ENCODE measurements at regions not wholly inside any gene's neighbourhood (a gene's known extent, or its start where the extent isn't known, plus 50 kb on each side); places are given as distances from the start of the nearest gene placed in this dataset.
"Not testable (repeated sequence)": the region's sequence is repeated elsewhere in the genome, so short reads cannot be mapped to it uniquely, and the experiment has no call there.

GRCh38 chr16:60110531-60110930 is 1376.4 kb upstream of the GOT2 start:
- Mint-ChIP-seq H3K27ac (no peak overlapping the region), H3K4me3 (no peak overlapping the region), H3K4me1 (ENCODE audit: low read depth in 2 of 2) (no peaks in the 10 kb centered on the region), H3K36me3 (ENCODE audit: insufficient read depth) (no peaks in the 10 kb centered on the region), H3K9me3 (peaks cover 10 to 19% of the 10 kb centered on the region in 2 donors), H3K27me3 (no peaks in the 10 kb centered on the region)
- ATAC-seq (replicated peaks), result no peak
- DNase-seq, result no peak

- no peak for DNase-seq
These were observed 1373.8 kb upstream of the GOT2 start for GRCh38 chr16:60107871-60108270.

GRCh38 chr16:60107437-60107836 is 1373.3 kb upstream of the GOT2 start:
- no peak overlapping the region for H3K4me3 Mint-ChIP-seq
- H3K4me1 Mint-ChIP-seq (ENCODE audit: low read depth in 2 of 2), result no peaks in the 10 kb centered on the region
- H3K27me3 Mint-ChIP-seq, result no peaks in the 10 kb centered on the region
- H3K36me3 Mint-ChIP-seq (ENCODE audit: insufficient read depth), result no peaks in the 10 kb centered on the region
- ATAC-seq (replicated peaks) (no peak), DNase-seq (no peak)
- peaks cover 4 to 22% of the 10 kb centered on the region in 2 donors for H3K9me3 Mint-ChIP-seq
- H3K27ac Mint-ChIP-seq, result no peak overlapping the region

More at GRCh38 chr16:60107871-60108270, 1373.8 kb upstream of the GOT2 start:
- Mint-ChIP-seq H3K27ac (no peak overlapping the region), H3K4me1 (ENCODE audit: low read depth in 2 of 2) (no peaks in the 10 kb centered on the region), H3K27me3 (no peaks in the 10 kb centered on the region), H3K36me3 (ENCODE audit: insufficient read depth) (no peaks in the 10 kb centered on the region), H3K4me3 (no peak overlapping the region), H3K9me3 (peaks cover 9 to 25% of the 10 kb centered on the region in 2 donors)
- no peak for ATAC-seq (replicated peaks)

GRCh38 chr16:60100371-60100770 is 1366.3 kb upstream of the GOT2 start:
- DNase-seq, result no peak
- peaks cover 17 to 23% of the 10 kb centered on the region in 2 donors for H3K9me3 Mint-ChIP-seq
- no peaks in the 10 kb centered on the region for H3K4me1 Mint-ChIP-seq (ENCODE audit: low read depth in 2 of 2)
- H3K27ac Mint-ChIP-seq, result no peak overlapping the region
- ATAC-seq (replicated peaks), result no peak
- H3K27me3 Mint-ChIP-seq, result no peaks in the 10 kb centered on the region
- no peak overlapping the region for H3K4me3 Mint-ChIP-seq
- no peaks in the 10 kb centered on the region for H3K36me3 Mint-ChIP-seq (ENCODE audit: insufficient read depth)

GRCh38 chr16:60091529-60091928 is 1357.4 kb upstream of the GOT2 start:
- Mint-ChIP-seq H3K4me3 (no peak overlapping the region), H3K27me3 (no peaks in the 10 kb centered on the region), H3K9me3 (peaks cover 4 to 7% of the 10 kb centered on the region in 2 donors), H3K36me3 (ENCODE audit: insufficient read depth) (no peaks in the 10 kb centered on the region), H3K4me1 (ENCODE audit: low read depth in 2 of 2) (no peaks in the 10 kb centered on the region), H3K27ac (no peak overlapping the region)
- DNase-seq (no peak), ATAC-seq (replicated peaks) (no peak)

GRCh38 chr16:60091071-60091470 is 1357.0 kb upstream of the GOT2 start:
- DNase-seq (no peak), ATAC-seq (replicated peaks) (no peak)
- no peaks in the 10 kb centered on the region for H3K27me3 Mint-ChIP-seq
- H3K36me3 Mint-ChIP-seq (ENCODE audit: insufficient read depth), result no peaks in the 10 kb centered on the region
- H3K9me3 Mint-ChIP-seq, result peaks cover 6 to 7% of the 10 kb centered on the region in 2 donors
- H3K27ac Mint-ChIP-seq, result no peak overlapping the region
- no peaks in the 10 kb centered on the region for H3K4me1 Mint-ChIP-seq (ENCODE audit: low read depth in 2 of 2)
- H3K4me3 Mint-ChIP-seq, result no peak overlapping the region

GRCh38 chr16:60087530-60087929 is 1353.4 kb upstream of the GOT2 start:
- no peak overlapping the region for H3K4me3 Mint-ChIP-seq

GRCh38 chr16:60078819-60079218 is 1344.7 kb upstream of the GOT2 start:
- not testable (repeated sequence) for H3K4me3 Mint-ChIP-seq; H3K4me1 Mint-ChIP-seq (ENCODE audit: low read depth in 2 of 2)

More at GRCh38 chr16:60087530-60087929, 1353.4 kb upstream of the GOT2 start:
- no peaks in the 10 kb centered on the region for H3K27me3 Mint-ChIP-seq
- ATAC-seq (replicated peaks) (no peak), DNase-seq (no peak)
- H3K4me1 Mint-ChIP-seq (ENCODE audit: low read depth in 2 of 2), result no peaks in the 10 kb centered on the region
- H3K36me3 Mint-ChIP-seq (ENCODE audit: insufficient read depth), result no peaks in the 10 kb centered on the region
- peaks cover 7 to 18% of the 10 kb centered on the region in 2 donors for H3K9me3 Mint-ChIP-seq
- H3K27ac Mint-ChIP-seq, result no peak overlapping the region

GRCh38 chr16:60077861-60078260 is 1343.7 kb upstream of the GOT2 start:
- Mint-ChIP-seq H3K9me3 (peaks cover 26 to 35% of the 10 kb centered on the region in 2 donors), H3K27me3 (no peaks in the 10 kb centered on the region), H3K4me3 (no peak overlapping the region), H3K4me1 (ENCODE audit: low read depth in 2 of 2) (no peaks in the 10 kb centered on the region), H3K36me3 (ENCODE audit: insufficient read depth) (no peaks in the 10 kb centered on the region), H3K27ac (no peak overlapping the region)
- ATAC-seq (replicated peaks) (no peak), DNase-seq (no peak)

More at GRCh38 chr16:60078819-60079218, 1344.7 kb upstream of the GOT2 start:
- peaks cover 25 to 41% of the 10 kb centered on the region in 2 donors for H3K9me3 Mint-ChIP-seq
- H3K36me3 Mint-ChIP-seq (ENCODE audit: insufficient read depth); H3K27ac Mint-ChIP-seq; DNase-seq; H3K27me3 Mint-ChIP-seq; ATAC-seq (replicated peaks): not testable (repeated sequence)

GRCh38 chr16:60074378-60074777 is 1340.3 kb upstream of the GOT2 start:
- H3K4me3 Mint-ChIP-seq, result no peak overlapping the region
- H3K36me3 Mint-ChIP-seq (ENCODE audit: insufficient read depth), result no peaks in the 10 kb centered on the region
- peaks cover 8 to 10% of the 10 kb centered on the region in 2 donors for H3K9me3 Mint-ChIP-seq
- no peak overlapping the region for H3K27ac Mint-ChIP-seq
- no peaks in the 10 kb centered on the region for H3K4me1 Mint-ChIP-seq (ENCODE audit: low read depth in 2 of 2)
- no peaks in the 10 kb centered on the region for H3K27me3 Mint-ChIP-seq
- ATAC-seq (replicated peaks) (no peak), DNase-seq (no peak)

- Mint-ChIP-seq H3K27ac (no peak overlapping the region), H3K36me3 (ENCODE audit: insufficient read depth) (no peaks in the 10 kb centered on the region), H3K9me3 (peaks cover 9 to 11% of the 10 kb centered on the region in 2 donors), H3K4me3 (no peak overlapping the region), H3K27me3 (no peaks in the 10 kb centered on the region), H3K4me1 (ENCODE audit: low read depth in 2 of 2) (no peaks in the 10 kb centered on the region)
- DNase-seq, result no peak
- no peak for ATAC-seq (replicated peaks)
These were observed 1339.3 kb upstream of the GOT2 start for GRCh38 chr16:60073376-60073775.

GRCh38 chr16:60064026-60064425 is 1329.9 kb upstream of the GOT2 start:
- Mint-ChIP-seq H3K27me3 (no peaks in the 10 kb centered on the region), H3K4me3 (no peak overlapping the region), H3K4me1 (ENCODE audit: low read depth in 2 of 2) (no peaks in the 10 kb centered on the region), H3K9me3 (peaks cover 8 to 14% of the 10 kb centered on the region in 2 donors), H3K27ac (no peak overlapping the region), H3K36me3 (ENCODE audit: insufficient read depth) (no peaks in the 10 kb centered on the region)
- ATAC-seq (replicated peaks) (no peak), DNase-seq (no peak)

- ATAC-seq (replicated peaks), result no peak
- H3K27ac Mint-ChIP-seq, result no peak overlapping the region
- no peak for DNase-seq
- no peaks in the 10 kb centered on the region for H3K27me3 Mint-ChIP-seq
- H3K4me1 Mint-ChIP-seq (ENCODE audit: low read depth in 2 of 2), result no peaks in the 10 kb centered on the region
- no peak overlapping the region for H3K4me3 Mint-ChIP-seq
- no peaks in the 10 kb centered on the region for H3K36me3 Mint-ChIP-seq (ENCODE audit: insufficient read depth)
- peaks cover 17% of the 10 kb centered on the region in 2 donors for H3K9me3 Mint-ChIP-seq
These were observed 1327.3 kb upstream of the GOT2 start for GRCh38 chr16:60061396-60061795.

- no peaks in the 10 kb centered on the region for H3K36me3 Mint-ChIP-seq (ENCODE audit: insufficient read depth)
- H3K9me3 Mint-ChIP-seq, result peaks cover 16 to 17% of the 10 kb centered on the region in 2 donors
- H3K27me3 Mint-ChIP-seq, result no peaks in the 10 kb centered on the region
- no peak overlapping the region for H3K27ac Mint-ChIP-seq
- no peak overlapping the region for H3K4me3 Mint-ChIP-seq
- ATAC-seq (replicated peaks) (no peak), DNase-seq (no peak)
- no peaks in the 10 kb centered on the region for H3K4me1 Mint-ChIP-seq (ENCODE audit: low read depth in 2 of 2)
These were observed 1326.6 kb upstream of the GOT2 start for GRCh38 chr16:60060731-60061130.

GRCh38 chr16:60059141-60059540 is 1325.0 kb upstream of the GOT2 start:
- Mint-ChIP-seq H3K36me3 (ENCODE audit: insufficient read depth) (no peaks in the 10 kb centered on the region), H3K27me3 (no peaks in the 10 kb centered on the region), H3K4me1 (ENCODE audit: low read depth in 2 of 2) (no peaks in the 10 kb centered on the region), H3K27ac (no peak overlapping the region), H3K9me3 (peaks cover 14% of the 10 kb centered on the region in 2 donors), H3K4me3 (no peak overlapping the region)
- no peak for ATAC-seq (replicated peaks)
- no peak for DNase-seq

Data from effector memory CD8-positive, alpha-beta T cell (primary cell).